Right lobe of liver (tissue), 6 donors: ENCODE measurements at regions not wholly inside any gene's neighbourhood (a gene's known extent, or its start where the extent isn't known, plus 50 kb on each side); places are given as distances from the start of the nearest gene placed in this dataset.
"Not testable (repeated sequence)": the region's sequence is repeated elsewhere in the genome, so short reads cannot be mapped to it uniquely, and the experiment has no call there.

Experiments used
- ATAC-seq, 4 donors: fragments of 200-7000 bp; cut with Tn5 transposase; one replicate each; pipeline ENCODE4 v1.9.1; 2020; ENCODE audit warnings: mild to moderate bottlenecking in 4 of 4, moderate library complexity in 4 of 4
- DNase-seq, 3 donors: peaks; one replicate each; pipeline ENCODE4 v3.0.0-alpha.2; 2020
- H3K27ac ChIP-seq, 3 donors: fragments of 200-600 bp; one replicate each; pipeline ENCODE4 v1.8.0; 2022
- H3K27me3 ChIP-seq, 2 donors: fragments of 200-600 bp; one replicate each; pipeline ENCODE4 v1.8.0; 2022
- H3K36me3 ChIP-seq, 4 donors: fragments of 200-600 bp; sonication (generic) in 1 of 4; one replicate each; pipeline versions ENCODE4 v1.5.1 to v1.8.0; 2017 to 2022; ENCODE audit warnings: control low read depth in 1 of 4
- H3K4me1 ChIP-seq, 4 donors: fragments of 200-600 bp; sonication (generic) in 1 of 4; one replicate each; pipeline versions ENCODE4 v1.5.1 to v1.8.0; 2017 to 2022; ENCODE audit warnings: control low read depth in 1 of 4
- H3K4me3 ChIP-seq, 3 donors: fragments of 200-600 bp; one replicate each; pipeline ENCODE4 v1.8.0; 2022
- H3K9me3 ChIP-seq, 4 donors: fragments of 200-600 bp; sonication (generic) in 1 of 4; one replicate each; pipeline versions ENCODE4 v1.5.1 to v1.8.0; 2017 to 2022; ENCODE audit warnings: control low read depth in 1 of 4
- POLR2A ChIP-seq: fragments of 450-650 bp; IDR thresholded peaks from one replicate; pipeline ENCODE4 v1.6.1; 2017; ENCODE audit warnings: antibody characterized with exemption, mild to moderate bottlenecking
- WGBS: methylation state at CpG from one replicate; pipeline ENCODE4 v1.1.6; 2018; ENCODE audit warnings: low coverage, low lambda C conversion rate; ENCODE audit not compliant: insufficient coverage; ENCODE audit errors: missing lambda C conversion rate; 5-methylcytosine and 5-hydroxymethylcytosine counted together
- intact Hi-C, 2 donors: fragments of 100-400 bp; cut with DNase I; formaldehyde crosslinking; loops; one replicate each; pipeline versions ENCODE4 v1.11.2 to v1.14.1; 2022
- TF ChIP-seq, protein P1 (sequence below), 4 donors: fragments of 200-600 bp in 3 of 4; fragments of 450-650 bp in 1 of 4; IDR thresholded peaks; one replicate each; pipeline versions ENCODE4 v1.5.1 to v1.8.0; 2016 to 2022; ENCODE audit warnings: antibody characterized with exemption in 4 of 4, mild to moderate bottlenecking in 2 of 4
- donor health status: DM: no; HTN: yes; CAD: no.
- donor health status: DM: no; HTN: no; CAD: no.
- donor health status: DM: no; HTN: no; CAD: no.
- donor health status: DM: no; HTN: yes; CAD: no.
- donor health status: DM: no; HTN: yes; CAD: no.

DNA sequence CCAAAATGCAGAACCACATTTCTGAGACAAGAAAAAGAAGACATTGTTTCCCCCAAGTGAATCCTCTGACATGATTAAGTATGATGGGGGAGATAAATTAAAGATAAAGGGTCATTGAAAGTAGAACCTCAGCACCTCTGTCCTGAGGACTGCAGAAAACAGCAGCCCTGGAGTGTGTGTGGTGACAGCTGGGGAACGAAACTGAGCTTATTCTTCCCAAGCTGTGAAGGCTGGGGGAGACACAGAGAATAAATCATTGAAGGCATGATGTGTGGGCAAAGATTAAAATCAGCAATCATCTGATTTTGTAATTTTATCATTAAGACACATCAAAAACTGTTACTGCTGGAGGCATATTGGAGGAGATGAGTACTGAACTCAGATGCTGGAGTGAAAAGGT is 67.5 kb upstream of the GPR6 start:
- intact Hi-C loops = no loop called here

GRCh38 chr6:109912118-109912517 is 66.0 kb upstream of the GPR6 start:
- no peak overlapping the region for H3K27ac ChIP-seq
- DNase-seq (no peak), ATAC-seq (no peak)
- no peaks in the 10 kb centered on the region for H3K4me1 ChIP-seq
- intact Hi-C loops = no loop called here
- H3K4me3 ChIP-seq = no peak overlapping the region
- H3K27me3 ChIP-seq = no peaks in the 10 kb centered on the region
- WGBS = 53% methylated on average over 2 of the region's 3 CpGs
- H3K36me3 ChIP-seq = no peaks in the 10 kb centered on the region
- H3K9me3 ChIP-seq = no peaks in the 10 kb centered on the region
- TF ChIP-seq POLR2A = no peak
- TF ChIP-seq, protein P1, sequence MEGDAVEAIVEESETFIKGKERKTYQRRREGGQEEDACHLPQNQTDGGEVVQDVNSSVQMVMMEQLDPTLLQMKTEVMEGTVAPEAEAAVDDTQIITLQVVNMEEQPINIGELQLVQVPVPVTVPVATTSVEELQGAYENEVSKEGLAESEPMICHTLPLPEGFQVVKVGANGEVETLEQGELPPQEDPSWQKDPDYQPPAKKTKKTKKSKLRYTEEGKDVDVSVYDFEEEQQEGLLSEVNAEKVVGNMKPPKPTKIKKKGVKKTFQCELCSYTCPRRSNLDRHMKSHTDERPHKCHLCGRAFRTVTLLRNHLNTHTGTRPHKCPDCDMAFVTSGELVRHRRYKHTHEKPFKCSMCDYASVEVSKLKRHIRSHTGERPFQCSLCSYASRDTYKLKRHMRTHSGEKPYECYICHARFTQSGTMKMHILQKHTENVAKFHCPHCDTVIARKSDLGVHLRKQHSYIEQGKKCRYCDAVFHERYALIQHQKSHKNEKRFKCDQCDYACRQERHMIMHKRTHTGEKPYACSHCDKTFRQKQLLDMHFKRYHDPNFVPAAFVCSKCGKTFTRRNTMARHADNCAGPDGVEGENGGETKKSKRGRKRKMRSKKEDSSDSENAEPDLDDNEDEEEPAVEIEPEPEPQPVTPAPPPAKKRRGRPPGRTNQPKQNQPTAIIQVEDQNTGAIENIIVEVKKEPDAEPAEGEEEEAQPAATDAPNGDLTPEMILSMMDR (IDR thresholded peaks at IDR 0.05) = no peak

More for the DNA sequence above, 67.5 kb upstream of the GPR6 start:
- no peak for ATAC-seq
- H3K36me3 ChIP-seq = no peaks in the 10 kb centered on the region
- no peak overlapping the region for H3K27ac ChIP-seq
- H3K27me3 ChIP-seq = no peaks in the 10 kb centered on the region
- no peaks in the 10 kb centered on the region for H3K4me1 ChIP-seq
- no peak for DNase-seq
- H3K9me3 ChIP-seq = no peaks in the 10 kb centered on the region
- no peak overlapping the region for H3K4me3 ChIP-seq
- 71% methylated on average over 1 of the region's 1 CpG for WGBS
- TF ChIP-seq, protein P1 (IDR thresholded peaks at IDR 0.05) = no peak
- no peak for TF ChIP-seq POLR2A

GRCh38 chr6:109912952-109913351 is 65.2 kb upstream of the GPR6 start:
- Histone ChIP-seq H3K27me3 (no peaks in the 10 kb centered on the region), H3K36me3 (no peaks in the 10 kb centered on the region), H3K4me1 (no peaks in the 10 kb centered on the region), H3K9me3 (no peaks in the 10 kb centered on the region), H3K4me3 (no peak overlapping the region), H3K27ac (no peak overlapping the region)
- TF ChIP-seq POLR2A = no peak
- TF ChIP-seq, protein P1 (IDR thresholded peaks at IDR 0.05) = no peak
- WGBS = 63% methylated on average over 2 of the region's 3 CpGs
- intact Hi-C loops = no loop called here
- DNase-seq = no peak
- no peak for ATAC-seq

- WGBS = 100% methylated on average over 1 of the region's 1 CpG
- H3K36me3 ChIP-seq, H3K4me3 ChIP-seq, H3K27me3 ChIP-seq, H3K4me1 ChIP-seq, ATAC-seq, DNase-seq, H3K27ac ChIP-seq, intact Hi-C loops, H3K9me3 ChIP-seq: not testable (repeated sequence)
Measured at GRCh38 chr6:109915748-109916147, 62.4 kb upstream of the GPR6 start.

GRCh38 chr6:109916759-109917158 is 61.4 kb upstream of the GPR6 start:
- TF ChIP-seq, protein P1 (IDR thresholded peaks at IDR 0.05) = no peak
- TF ChIP-seq POLR2A = no peak
- no peak for DNase-seq
- Histone ChIP-seq H3K27me3 (no peaks in the 10 kb centered on the region), H3K4me1 (no peaks in the 10 kb centered on the region), H3K36me3 (no peaks in the 10 kb centered on the region), H3K27ac (no peak overlapping the region), H3K4me3 (no peak overlapping the region), H3K9me3 (no peaks in the 10 kb centered on the region)
- WGBS = 17% methylated on average over 1 of the region's 4 CpGs
- ATAC-seq = no peak
- intact Hi-C loops = no loop called here
